HG02610 (cell line): ENCODE measurements at regions not wholly inside any gene's neighbourhood (a gene's known extent, or its start where the extent isn't known, plus 50 kb on each side); places are given as distances from the start of the nearest gene placed in this dataset.

Experiments used
- ATAC-seq: cut with Tn5 transposase; IDR thresholded peaks from one replicate; pipeline ENCODE4 v1.9.1; 2021; ENCODE audit warnings: mild to moderate bottlenecking, moderate library complexity; ENCODE audit not compliant: unreplicated experiment

DNA sequence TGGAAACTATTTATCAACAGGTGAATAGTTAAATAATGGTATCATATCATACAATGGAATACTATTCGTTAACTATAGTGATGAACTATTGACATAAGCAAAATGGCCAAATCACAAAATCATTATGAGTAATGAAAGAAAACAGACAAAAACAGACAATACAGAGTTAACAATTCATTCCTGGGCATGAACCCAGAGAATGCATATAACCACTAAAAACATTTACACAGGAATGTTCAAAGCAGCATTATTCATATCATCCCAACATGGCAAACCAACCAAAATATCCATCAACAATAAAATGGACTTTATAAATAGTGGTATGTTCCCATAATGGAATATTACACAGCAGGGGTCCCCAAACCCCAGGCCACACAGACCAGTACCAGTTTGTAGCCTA lies 131.2 kb upstream of the CYP1B1 start:
- no peak for ATAC-seq

DNA sequence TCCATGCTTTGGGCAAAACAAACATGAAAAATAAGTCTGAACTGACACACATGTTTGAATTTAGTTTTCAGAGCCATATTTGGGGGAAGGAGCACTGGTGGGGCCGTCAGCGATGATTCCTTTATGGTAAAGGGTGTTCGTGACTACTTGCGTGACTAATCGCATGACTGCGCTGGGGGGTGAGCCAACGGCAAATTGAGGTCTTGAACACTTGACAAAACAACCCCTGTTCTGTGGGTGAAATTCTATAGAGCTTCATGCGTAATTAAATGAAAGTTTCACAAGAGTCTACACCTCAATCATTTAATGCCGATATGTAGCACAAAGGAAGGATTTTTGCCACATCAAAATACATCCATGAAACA lies 127.5 kb upstream of the CYP1B1 start:
- no peak for ATAC-seq

DNA sequence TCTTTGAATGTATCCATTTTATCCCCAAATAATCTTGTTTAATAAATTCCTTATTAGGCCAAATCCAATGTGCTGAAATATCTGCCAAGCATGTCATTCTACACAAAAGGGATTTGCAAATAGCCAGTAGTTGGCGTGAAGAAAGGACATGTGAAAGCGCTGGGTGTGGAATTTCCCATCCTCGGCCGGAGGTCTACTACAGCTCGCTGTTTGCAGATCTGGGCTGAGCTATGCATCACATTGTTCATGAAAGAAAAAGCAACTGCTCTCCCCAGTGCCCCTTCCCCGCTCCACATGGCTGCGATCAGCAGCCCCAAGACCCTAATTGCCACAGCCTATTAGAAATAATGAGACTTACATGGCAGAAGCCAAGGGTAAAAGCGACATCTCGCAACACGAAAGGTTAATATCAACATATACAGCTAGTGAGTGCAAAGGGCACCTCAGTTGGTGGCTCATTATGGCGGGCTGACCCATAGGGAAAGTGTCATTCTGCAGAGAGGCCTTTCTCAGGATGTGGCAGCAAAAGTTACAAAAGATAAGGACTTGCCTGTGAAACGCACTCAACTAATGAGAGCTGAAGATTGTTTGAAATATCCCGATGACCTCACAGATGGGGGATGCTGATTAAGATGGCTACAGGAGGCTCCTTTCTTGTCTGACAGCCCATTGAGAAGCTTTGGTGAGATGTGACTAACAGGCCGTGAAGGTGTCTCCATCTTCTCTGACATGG lies 126.9 kb upstream of the CYP1B1 start:
- ATAC-seq = no peak

DNA sequence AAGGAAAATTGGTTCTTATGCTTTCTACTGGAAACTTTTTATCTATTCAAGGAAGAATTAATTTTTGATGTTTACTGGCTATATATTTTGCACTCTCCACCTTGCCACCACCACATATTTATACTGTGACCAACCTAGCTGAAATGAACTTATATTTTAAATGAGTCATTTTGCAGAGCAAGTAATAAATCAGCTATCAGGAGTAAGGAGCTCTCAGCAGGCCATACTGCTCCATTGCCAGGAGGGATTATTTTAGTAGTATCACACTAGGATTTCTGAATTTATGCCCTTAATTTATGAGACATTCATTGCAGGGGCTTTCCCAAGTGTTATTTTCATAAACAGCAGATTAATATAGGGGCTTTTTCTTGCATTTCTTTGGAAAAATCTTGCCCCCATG lies 125.8 kb upstream of the CYP1B1 start:
- no peak for ATAC-seq

DNA sequence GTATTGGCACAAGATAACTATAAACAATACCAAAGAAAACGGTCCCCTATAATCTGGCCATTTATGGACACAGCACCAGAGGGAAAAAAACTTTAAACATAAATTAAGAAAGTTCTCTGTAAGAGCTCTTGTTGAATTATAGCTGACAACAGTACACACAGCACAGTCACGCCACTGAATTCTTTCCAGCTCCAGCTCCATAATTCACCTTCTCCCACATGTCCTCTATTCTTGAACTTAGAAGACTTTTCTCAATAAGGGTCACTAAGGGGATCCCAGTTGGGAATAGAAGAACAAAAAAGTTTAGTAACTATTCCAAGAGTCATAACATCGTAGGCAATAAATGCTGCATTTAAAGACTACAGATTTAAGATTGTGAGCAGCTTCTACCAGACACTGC lies 124.6 kb upstream of the CYP1B1 start:
- no peak for ATAC-seq

DNA sequence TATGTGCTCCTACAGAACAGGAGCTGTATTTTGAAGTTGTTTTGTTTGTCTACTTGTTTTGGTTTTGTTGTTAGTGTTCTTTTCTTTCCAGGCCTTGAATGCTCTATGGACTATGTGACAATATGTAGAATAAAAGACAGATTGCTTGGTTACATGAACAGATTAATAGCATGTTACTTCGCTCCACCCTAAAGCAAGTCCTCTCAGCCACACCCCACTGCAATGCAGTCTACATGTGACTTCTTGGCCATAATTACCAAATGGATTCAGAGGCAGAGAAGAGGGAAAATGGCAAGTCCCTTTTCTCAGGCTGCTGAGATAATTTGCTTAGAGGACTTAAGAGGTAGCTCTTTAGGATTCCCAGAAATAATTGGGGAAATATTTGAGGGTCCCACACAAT lies 123.2 kb upstream of the CYP1B1 start:
- ATAC-seq = no peak

DNA sequence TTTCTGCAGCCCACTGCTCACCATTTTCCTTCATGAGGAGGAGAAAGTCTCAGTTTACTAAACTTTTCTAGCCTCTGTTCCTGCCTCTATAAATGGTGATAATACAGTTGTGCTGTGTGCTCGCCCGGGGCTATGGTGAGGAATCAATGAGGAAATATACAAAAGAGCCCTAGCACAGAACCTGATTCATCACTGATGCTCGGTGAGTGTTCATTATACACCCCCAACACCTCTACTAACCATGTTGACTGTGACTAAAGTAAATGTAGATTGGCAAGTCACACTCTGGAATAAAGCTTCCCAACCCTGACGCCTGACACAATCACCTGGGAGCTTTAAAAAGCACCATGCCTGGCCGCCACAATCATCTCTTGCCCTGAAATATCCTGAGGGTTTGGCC lies 118.8 kb upstream of the CYP1B1 start:
- ATAC-seq = no peak

DNA sequence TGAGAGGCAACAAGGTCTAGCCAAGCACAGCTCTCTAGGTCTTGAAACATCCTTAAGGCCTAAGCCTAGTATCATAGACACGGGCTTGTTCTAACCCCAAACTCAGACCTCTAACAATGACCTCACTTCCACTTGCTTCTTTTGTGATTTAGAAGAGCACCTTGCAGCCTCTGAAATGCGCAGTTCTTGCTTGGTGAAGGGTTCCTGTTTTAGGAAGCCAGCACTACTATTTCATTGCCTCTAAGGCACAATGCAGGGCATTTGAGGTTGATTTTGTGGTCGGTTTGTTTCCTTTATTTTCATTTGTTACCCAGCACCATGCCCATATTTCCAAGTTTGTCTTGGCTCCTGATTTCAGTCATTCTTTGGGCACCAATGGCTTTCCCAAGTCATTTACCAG lies 117.0 kb upstream of the CYP1B1 start:
- ATAC-seq = no peak

DNA sequence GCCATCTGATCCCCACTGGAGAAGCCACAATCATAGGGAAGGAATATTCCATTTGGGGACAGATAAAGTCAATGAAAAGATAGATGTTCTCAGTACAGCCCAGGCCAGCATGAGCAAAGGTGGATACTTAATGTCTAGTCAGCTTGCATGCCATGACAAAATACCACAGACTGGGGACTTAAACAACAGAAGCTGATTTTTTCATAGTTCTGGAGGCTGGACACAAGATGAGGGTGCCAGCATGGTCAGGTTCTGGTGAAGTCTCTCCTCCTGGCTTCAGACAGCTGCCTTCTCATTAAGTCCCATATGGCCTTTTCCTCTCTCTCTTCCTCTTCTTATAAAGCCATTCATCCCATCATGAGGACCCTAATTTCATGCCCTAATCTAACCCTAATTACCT lies 116.1 kb upstream of the CYP1B1 start:
- ATAC-seq = no peak

DNA sequence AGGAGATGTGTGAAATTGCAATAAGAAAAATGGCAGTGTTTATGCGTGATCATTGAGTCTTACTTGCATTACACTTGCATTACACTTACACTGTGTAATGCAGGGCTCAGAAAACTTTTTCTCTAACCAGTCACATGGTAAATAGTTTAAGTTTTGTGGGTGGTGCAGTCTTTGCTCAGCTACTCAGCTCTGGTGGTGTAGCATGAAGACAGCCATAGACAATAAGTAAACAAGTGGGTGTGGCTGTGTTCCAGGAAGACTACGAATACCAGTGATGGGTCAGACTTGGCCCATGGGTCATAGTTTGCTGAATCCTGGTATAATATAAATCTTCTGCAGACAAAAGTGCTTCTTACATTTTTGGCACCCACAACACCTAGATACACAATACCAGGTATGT lies 115.6 kb upstream of the CYP1B1 start:
- ATAC-seq = no peak

DNA sequence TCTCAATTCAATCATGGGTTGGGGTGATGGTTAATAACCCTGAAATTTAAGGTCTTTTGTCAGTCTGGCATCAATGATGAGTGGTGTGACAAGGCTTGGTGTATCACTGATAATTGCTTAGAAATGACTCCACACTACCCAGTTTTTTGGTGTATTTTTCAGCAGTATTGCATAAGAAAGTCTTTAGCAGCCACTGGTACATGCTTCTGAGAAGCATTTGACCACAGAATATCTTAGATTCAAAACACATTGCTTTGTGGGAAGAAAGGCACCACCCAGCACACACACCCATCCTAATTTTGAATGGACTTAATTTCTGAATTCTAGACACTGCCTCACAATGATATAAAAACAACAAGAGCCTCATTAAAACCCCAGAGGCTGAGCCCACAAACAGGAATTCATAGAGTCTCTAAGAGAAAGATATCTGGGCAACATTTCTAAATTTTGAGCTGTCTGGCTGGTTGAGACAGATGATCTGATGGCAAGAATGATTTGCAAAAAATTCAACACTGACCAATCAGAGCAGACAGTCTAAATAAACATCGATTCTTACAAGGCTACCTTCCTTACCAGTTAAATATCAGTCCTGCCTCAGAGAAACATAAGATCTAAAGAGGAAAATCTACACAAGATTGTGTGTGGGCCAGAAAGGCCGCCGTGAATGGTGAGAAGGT lies 114.7 kb upstream of the CYP1B1 start:
- ATAC-seq = no peak

DNA sequence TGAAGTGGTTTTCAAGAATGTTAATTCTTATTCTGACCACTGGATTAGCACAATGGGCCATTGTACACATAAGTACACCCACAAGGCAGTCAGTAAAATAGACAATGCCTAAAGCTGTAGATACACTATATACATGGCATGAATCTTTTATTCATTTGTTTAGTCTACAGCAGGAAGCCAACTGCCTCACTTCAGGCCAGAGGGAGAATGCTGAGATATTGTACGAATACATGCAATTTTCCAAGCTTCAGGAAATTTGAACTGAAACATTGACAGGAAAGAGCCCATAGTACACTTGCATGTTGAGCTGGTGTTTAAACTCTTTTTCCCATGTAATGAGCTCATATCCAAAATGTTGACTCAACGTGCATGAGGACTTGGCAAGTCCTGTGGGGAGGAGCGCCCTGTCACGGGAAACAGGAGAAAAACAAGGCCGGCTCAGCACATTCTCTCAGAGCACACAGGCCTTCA lies 111.6 kb upstream of the CYP1B1 start:
- no peak for ATAC-seq

DNA sequence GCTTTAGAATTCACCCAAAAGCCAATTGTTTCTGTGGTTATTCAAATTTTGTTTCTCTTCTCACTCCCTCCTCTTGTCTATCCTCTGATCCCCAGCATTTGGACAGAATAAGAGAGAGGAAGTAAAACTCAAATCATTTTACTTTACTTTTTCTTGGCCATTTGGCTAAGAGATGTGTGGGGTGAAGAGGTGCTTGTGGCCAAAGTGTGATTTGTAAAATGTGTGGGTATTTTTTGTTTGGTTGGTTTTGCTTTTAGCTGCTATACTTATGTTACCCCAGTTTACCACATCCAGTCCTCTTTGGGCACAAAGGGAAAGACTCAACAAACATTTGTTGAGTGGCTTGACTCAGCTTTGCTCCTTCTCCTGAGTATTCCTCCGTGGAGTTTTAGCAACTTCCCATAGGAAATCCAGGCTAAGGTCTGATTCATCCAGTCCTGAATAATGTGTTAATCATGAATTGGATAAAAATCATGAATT lies 109.1 kb upstream of the CYP1B1 start:
- ATAC-seq = peak; percentile 93

DNA sequence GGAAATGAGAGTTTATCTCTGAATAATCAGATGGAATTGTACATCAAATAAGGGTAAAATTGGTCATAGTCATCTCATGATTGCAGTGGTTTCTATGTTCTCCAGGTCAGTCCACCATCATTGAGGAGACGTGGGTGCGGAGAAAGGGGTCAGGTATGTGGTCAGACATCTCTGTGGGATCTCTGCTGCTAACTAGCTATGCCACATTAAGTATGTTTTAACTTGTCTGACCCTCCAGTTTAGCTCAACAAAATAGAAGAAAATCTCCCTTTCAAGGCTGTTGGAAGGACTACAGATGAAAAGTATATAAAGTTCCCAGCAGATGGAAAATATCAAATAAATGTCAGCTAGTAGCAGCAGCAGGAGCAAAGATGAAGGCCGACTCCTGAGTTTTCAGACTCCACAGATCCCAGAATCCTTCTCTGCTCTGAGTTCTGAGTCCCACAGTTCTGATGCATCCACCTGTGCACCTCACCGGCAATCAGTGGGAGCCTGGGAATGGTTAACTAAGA lies 106.6 kb upstream of the CYP1B1 start:
- no peak for ATAC-seq

DNA sequence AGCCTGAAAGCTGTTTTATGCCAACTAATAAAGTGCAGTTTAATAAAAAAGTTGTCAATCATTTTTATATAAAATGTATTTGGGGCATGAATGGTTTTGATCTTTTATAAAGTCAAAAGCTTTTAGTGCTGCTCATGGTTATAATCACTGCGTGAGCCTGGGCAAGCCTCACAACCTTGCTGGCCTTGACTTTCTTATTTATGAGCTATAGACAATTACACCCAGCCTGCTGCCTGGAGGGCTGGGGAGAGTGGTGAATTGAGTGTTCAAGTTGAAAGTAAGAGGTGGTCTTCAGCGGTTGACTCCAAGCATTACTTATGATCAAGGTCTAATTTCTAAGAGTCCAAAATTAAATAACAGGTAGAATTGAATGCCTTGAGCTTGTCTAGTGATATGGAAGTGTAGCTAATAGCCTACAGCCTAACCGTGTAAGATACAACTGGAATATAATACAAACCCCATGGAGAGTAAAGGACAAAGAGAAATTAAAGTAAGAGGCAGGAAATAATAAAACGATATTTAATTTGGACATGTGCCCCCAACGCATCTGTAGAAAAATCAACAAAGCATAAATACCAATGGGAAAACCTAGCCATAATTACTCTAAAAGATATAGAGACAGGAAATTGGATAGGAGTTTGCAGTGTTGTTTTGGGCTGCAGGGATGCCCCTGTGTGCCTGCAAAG lies 106.0 kb upstream of the CYP1B1 start:
- no peak for ATAC-seq

DNA sequence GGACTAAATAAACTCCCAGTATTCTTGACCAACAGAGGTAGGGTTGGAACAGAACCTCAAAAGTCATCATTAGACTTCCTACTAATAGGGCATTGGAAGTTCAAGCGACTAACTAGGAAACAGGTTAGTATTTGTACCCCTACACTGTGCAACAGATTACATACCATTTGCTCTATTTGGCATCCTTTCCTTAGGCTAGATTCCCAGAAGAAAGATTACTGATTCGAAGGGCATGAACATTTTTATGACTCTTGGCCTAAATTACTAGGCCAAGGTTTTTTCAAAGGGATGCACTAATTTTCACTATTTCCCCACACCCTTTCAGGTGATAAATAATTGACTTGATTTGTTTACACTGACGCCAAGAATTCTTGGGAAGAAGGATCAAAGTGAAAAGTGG lies 104.8 kb upstream of the CYP1B1 start:
- no peak for ATAC-seq

DNA sequence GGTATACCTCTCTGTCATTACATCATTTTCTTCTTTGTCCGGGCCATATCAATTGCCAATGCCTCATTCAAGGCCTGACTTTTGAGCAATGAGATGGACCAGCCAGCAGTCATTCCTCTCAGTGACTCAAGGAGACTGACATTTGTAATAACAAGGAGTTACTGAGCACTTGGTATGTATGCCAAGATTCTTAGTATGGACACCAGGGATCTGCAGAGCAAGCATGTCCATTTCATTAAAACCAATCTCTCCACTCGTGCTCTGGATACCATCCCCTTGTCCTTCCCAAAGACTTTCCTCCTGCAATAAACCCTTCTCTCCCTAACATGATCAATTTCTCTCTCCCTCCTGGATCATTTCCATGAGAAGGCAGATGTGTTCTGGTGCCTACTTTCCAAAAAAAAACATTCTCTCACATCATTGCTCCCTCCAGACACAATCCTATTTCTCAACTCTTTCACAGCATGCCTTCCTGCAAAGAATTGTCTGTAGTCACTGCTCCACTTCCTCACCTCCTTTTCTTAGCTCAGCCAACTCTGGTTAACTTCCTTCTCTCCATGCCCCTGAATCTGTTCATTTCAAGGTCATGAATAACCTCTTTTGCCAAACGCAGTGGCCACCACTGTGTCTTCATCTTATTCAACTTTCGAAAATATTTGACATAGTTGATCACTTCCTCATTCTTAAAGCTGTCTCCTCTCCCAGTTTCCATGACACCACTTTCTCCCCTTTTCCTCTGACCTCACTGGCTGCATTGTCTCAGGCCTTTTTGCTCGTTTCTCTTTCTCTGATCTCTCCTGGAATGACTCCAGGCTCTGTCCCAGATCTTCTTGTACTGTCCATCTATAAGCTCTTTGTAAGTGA lies 102.8 kb upstream of the CYP1B1 start:
- peak; percentile 76 for ATAC-seq

DNA sequence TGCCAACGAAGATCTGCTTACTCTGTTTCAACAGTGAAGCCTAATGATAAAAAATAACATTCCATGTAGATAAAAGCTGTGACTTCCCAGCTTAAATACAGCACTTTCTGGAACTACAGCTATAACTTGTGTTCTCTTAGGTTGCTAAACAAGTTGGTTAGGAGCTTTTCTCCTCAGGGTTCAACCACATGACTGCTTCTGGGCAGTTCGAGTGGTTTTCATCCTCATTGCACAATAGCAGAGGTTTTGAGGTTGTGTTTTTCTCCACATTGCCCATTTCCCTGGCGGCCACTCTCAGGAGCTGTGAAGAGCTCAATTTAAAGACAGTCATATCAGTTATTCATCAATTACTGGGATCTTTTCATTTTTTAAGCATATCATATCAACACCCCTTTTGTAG lies 102.2 kb upstream of the CYP1B1 start:
- no peak for ATAC-seq

DNA sequence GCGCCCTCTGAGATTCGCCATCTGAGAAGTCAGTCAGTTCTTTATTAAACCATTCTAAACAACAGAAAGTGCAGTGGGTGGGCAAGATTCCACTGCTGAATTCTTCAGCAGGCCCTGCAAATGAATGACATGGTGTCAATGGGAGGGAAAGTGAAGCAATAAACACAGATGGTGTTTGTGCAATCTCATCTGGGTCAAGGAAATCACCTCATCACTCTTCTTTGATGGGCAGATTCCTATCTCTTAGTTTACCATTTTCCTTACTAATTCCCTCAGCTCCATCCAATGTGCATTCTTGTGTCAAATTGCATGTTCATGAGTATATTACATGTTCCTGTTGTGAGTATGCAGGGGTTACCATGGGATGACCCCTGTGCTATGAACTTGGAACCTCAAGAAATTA lies 100.7 kb upstream of the CYP1B1 start:
- no peak for ATAC-seq

DNA sequence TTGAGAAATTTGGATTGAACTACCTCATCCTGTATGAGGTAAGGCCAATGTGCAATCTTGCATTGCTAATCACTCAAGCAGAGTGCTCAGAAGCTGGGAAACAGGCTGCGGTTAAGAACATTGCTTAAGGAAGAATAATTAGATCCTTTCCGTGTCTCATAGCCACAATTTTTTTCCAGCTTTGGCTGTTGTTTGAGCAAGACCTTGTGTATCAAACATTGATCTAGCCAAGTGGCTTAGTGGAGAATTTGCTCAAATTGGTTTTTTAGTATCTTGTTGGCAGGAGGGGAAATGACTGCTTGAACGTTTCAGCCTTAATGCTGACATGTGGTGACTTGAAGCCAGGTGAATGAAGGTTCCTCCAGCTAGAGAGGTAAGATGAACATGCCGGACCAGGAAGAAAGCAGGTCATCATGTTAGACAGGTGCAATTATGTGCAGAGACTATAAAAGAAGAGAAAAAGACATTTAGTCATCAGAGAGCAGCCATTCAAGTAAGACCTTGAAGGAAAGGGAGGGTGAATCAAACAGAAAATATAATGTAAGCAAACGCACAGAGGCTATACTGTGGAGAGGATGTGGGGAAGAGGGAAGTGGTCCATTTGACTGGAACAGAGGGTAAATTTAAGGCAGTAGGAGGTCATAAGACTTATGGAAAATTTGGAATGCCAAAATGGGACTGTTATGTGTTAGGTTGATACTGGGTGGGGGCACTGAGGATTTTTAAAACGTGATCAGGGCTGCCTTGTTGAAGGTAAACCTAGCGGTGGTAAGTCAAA lies 98.9 kb upstream of the CYP1B1 start:
- no peak for ATAC-seq
